ENCODE measurements at regions not wholly inside any gene's neighbourhood (a gene's known extent, or its start where the extent isn't known, plus 50 kb on each side); places are given as distances from the start of the nearest gene placed in this dataset.
"Not testable (repeated sequence)": the region's sequence is repeated elsewhere in the genome, so short reads cannot be mapped to it uniquely, and the experiment has no call there.

- no peaks in the 10 kb centered on the region for H3K4me1 ChIP-seq (ENCODE audit: control insufficient read depth in 1 of 2, insufficient read depth in 2 of 2, low read length in 2 of 2)
- ATAC-seq (no peak), DNase-seq (ENCODE audit: low read depth, low spot score) (no peak)
- no peaks in the 10 kb centered on the region for H3K36me3 ChIP-seq (ENCODE audit: control insufficient read depth in 1 of 2, insufficient read depth in 2 of 2, low read length in 2 of 2)
- no peaks in the 10 kb centered on the region for H3K27me3 ChIP-seq (ENCODE audit: insufficient read depth, low read length)
- no peak overlapping the region for H2AFZ ChIP-seq (ENCODE audit: low read depth, low read length, poor library complexity, severe bottlenecking)
- H3K4me2 ChIP-seq (ENCODE audit: low read length), result no peak overlapping the region
- no peak overlapping the region for H3K9ac ChIP-seq (ENCODE audit: low read length)
- H3K27ac ChIP-seq (ENCODE audit: low read depth, low read length), result no peak overlapping the region
- POLR2A ChIA-PET, result no interaction called here
- no peak overlapping the region for H3K4me3 ChIP-seq (replicated peaks in 1 of 2; ENCODE audit: low read depth in 1 of 2, low read length in 2 of 2)
- intact Hi-C loops (cut with micrococcal nuclease), result no loop called here
- RAD21 ChIA-PET (ENCODE audit: low non-redundant PET in 1 of 2, low total read pairs in 2 of 2, uncharacterized antibody in 2 of 2, unreplicated experiment in 2 of 2), result no interaction called here
- TF ChIP-seq ZNF274 (IDR thresholded peaks at IDR 0.05; ENCODE audit: low read depth, low read length), result no peak
- no peak for TF ChIP-seq POLR2A (IDR thresholded peaks at IDR 0.05; ENCODE audit: borderline replicate concordance, extremely low read depth, insufficient read depth, insufficient read length)
- TF ChIP-seq JUND (IDR thresholded peaks at IDR 0.05), result no peak
- TF ChIP-seq MAX (IDR thresholded peaks at IDR 0.05), result no peak
- no peak for TF ChIP-seq EGR1 (IDR thresholded peaks at IDR 0.05; ENCODE audit: low read depth)
- TF ChIP-seq TCF7L2 (IDR thresholded peaks at IDR 0.05; ENCODE audit: borderline replicate concordance, extremely low read depth, insufficient read depth, insufficient read length), result no peak
- TF ChIP-seq CEBPB (IDR thresholded peaks at IDR 0.05; ENCODE audit: low read depth), result no peak
- TF ChIP-seq ATF3 (IDR thresholded peaks at IDR 0.05), result no peak
- TF ChIP-seq EZH2 (IDR thresholded peaks at IDR 0.05), result no peak
- no peak for TF ChIP-seq REST (IDR thresholded peaks at IDR 0.05; ENCODE audit: low read depth)
- TF ChIP-seq CBX3 (IDR thresholded peaks at IDR 0.05; ENCODE audit: low read depth), result no peak
- no peak for TF ChIP-seq RAD21 (IDR thresholded peaks at IDR 0.05; ENCODE audit: low read depth)
- no peak for TF ChIP-seq SRF (IDR thresholded peaks at IDR 0.05; ENCODE audit: low read depth)
- TF ChIP-seq EZH2phosphoT487 (IDR thresholded peaks at IDR 0.05; ENCODE audit: borderline replicate concordance), result no peak
- no peaks in the 10 kb centered on the region for H3K9me3 ChIP-seq (ENCODE audit: control insufficient read depth in 1 of 2, insufficient read depth in 1 of 2, low read depth in 1 of 2, low read length in 2 of 2)
- BruUV-seq (replicated peaks), result no TSS peak
- H3K9me2 ChIP-seq (ENCODE audit: insufficient read depth), result no peaks in the 10 kb centered on the region
- no peaks in the 10 kb centered on the region for H3K79me2 ChIP-seq (ENCODE audit: insufficient read depth, low read length)
- H4K20me1 ChIP-seq (ENCODE audit: insufficient read depth), result no peaks in the 10 kb centered on the region
- CTCF ChIA-PET, result no interaction called here
These were observed 956.1 kb upstream of the PCDH20 start for GRCh38 chr13:62371737-62372136.

GRCh38 chr13:62367971-62368370 is 952.3 kb upstream of the PCDH20 start:
- ATAC-seq; intact Hi-C loops (cut with micrococcal nuclease); POLR2A ChIA-PET; H3K27me3 ChIP-seq (ENCODE audit: insufficient read depth, low read length); RAD21 ChIA-PET (ENCODE audit: low non-redundant PET in 1 of 2, low total read pairs in 2 of 2, uncharacterized antibody in 2 of 2, unreplicated experiment in 2 of 2); H3K27ac ChIP-seq (ENCODE audit: low read depth, low read length); H3K9me2 ChIP-seq (ENCODE audit: insufficient read depth); BruUV-seq (replicated peaks); CTCF ChIA-PET; H3K4me3 ChIP-seq (replicated peaks in 1 of 2; ENCODE audit: low read depth in 1 of 2, low read length in 2 of 2); H3K36me3 ChIP-seq (ENCODE audit: control insufficient read depth in 1 of 2, insufficient read depth in 2 of 2, low read length in 2 of 2); H2AFZ ChIP-seq (ENCODE audit: low read depth, low read length, poor library complexity, severe bottlenecking); H4K20me1 ChIP-seq (ENCODE audit: insufficient read depth); H3K9me3 ChIP-seq (ENCODE audit: control insufficient read depth in 1 of 2, insufficient read depth in 1 of 2, low read depth in 1 of 2, low read length in 2 of 2); H3K9ac ChIP-seq (ENCODE audit: low read length); H3K4me1 ChIP-seq (ENCODE audit: control insufficient read depth in 1 of 2, insufficient read depth in 2 of 2, low read length in 2 of 2); DNase-seq (ENCODE audit: low read depth, low spot score); H3K79me2 ChIP-seq (ENCODE audit: insufficient read depth, low read length); H3K4me2 ChIP-seq (ENCODE audit: low read length): not testable (repeated sequence)

Data from HCT116 (cell line).